ENCODE measurements at regions not wholly inside any gene's neighbourhood (a gene's known extent, or its start where the extent isn't known, plus 50 kb on each side); places are given as distances from the start of the nearest gene placed in this dataset.

GRCh38 chr12:86669010-86669409, 412.8 kb upstream of the MGAT4C start:
- Mint-ChIP-seq H3K9me3 (peaks cover 5% of the 10 kb centered on the region), H3K27me3 (no peaks in the 10 kb centered on the region), H3K4me3 (no peak overlapping the region), H3K36me3 (no peaks in the 10 kb centered on the region), H3K27ac (no peak overlapping the region), H3K4me1 (no peaks in the 10 kb centered on the region)

GRCh38 chr12:86666316-86666715, 410.1 kb upstream of the MGAT4C start:
- H3K27me3 Mint-ChIP-seq = no peaks in the 10 kb centered on the region
- H3K36me3 Mint-ChIP-seq = no peaks in the 10 kb centered on the region
- H3K4me1 Mint-ChIP-seq = no peaks in the 10 kb centered on the region
- H3K9me3 Mint-ChIP-seq = peaks cover 5% of the 10 kb centered on the region
- no peak overlapping the region for H3K4me3 Mint-ChIP-seq
- H3K27ac Mint-ChIP-seq = no peak overlapping the region

- Mint-ChIP-seq H3K4me1 (no peaks in the 10 kb centered on the region), H3K9me3 (no peaks in the 10 kb centered on the region), H3K4me3 (no peak overlapping the region), H3K27me3 (no peaks in the 10 kb centered on the region), H3K27ac (no peak overlapping the region), H3K36me3 (no peaks in the 10 kb centered on the region)
Measured at GRCh38 chr12:86663716-86664115, 407.5 kb upstream of the MGAT4C start.

GRCh38 chr12:86663173-86663572, 407.0 kb upstream of the MGAT4C start:
- H3K4me1 Mint-ChIP-seq = no peaks in the 10 kb centered on the region
- no peaks in the 10 kb centered on the region for H3K9me3 Mint-ChIP-seq
- no peaks in the 10 kb centered on the region for H3K27me3 Mint-ChIP-seq
- no peak overlapping the region for H3K4me3 Mint-ChIP-seq
- no peaks in the 10 kb centered on the region for H3K36me3 Mint-ChIP-seq
- H3K27ac Mint-ChIP-seq = no peak overlapping the region

GRCh38 chr12:86662464-86662863, 406.3 kb upstream of the MGAT4C start:
- Mint-ChIP-seq H3K9me3 (no peaks in the 10 kb centered on the region), H3K27me3 (no peaks in the 10 kb centered on the region), H3K4me3 (no peak overlapping the region), H3K36me3 (no peaks in the 10 kb centered on the region), H3K4me1 (no peaks in the 10 kb centered on the region), H3K27ac (no peak overlapping the region)

- Mint-ChIP-seq H3K27ac (no peak overlapping the region), H3K9me3 (no peaks in the 10 kb centered on the region), H3K36me3 (no peaks in the 10 kb centered on the region), H3K4me3 (no peak overlapping the region), H3K27me3 (no peaks in the 10 kb centered on the region), H3K4me1 (no peaks in the 10 kb centered on the region)
Measured at GRCh38 chr12:86660488-86661147, 404.4 kb upstream of the MGAT4C start.

- H3K9me3 Mint-ChIP-seq = no peaks in the 10 kb centered on the region
- no peak overlapping the region for H3K27ac Mint-ChIP-seq
- H3K4me3 Mint-ChIP-seq = no peak overlapping the region
- H3K36me3 Mint-ChIP-seq = no peaks in the 10 kb centered on the region
- H3K4me1 Mint-ChIP-seq = no peaks in the 10 kb centered on the region
- H3K27me3 Mint-ChIP-seq = no peaks in the 10 kb centered on the region
Measured at GRCh38 chr12:86659985-86660384, 403.8 kb upstream of the MGAT4C start.

GRCh38 chr12:86658303-86658702, 402.1 kb upstream of the MGAT4C start:
- no peaks in the 10 kb centered on the region for H3K27me3 Mint-ChIP-seq
- H3K4me3 Mint-ChIP-seq = no peak overlapping the region
- H3K27ac Mint-ChIP-seq = no peak overlapping the region
- H3K9me3 Mint-ChIP-seq = no peaks in the 10 kb centered on the region
- no peaks in the 10 kb centered on the region for H3K36me3 Mint-ChIP-seq
- no peaks in the 10 kb centered on the region for H3K4me1 Mint-ChIP-seq

- H3K27me3 Mint-ChIP-seq = no peaks in the 10 kb centered on the region
- no peaks in the 10 kb centered on the region for H3K36me3 Mint-ChIP-seq
- no peak overlapping the region for H3K4me3 Mint-ChIP-seq
Measured at GRCh38 chr12:86647800-86648199, 391.6 kb upstream of the MGAT4C start.

GRCh38 chr12:86634456-86635410, 378.5 kb upstream of the MGAT4C start:
- no peaks in the 10 kb centered on the region for H3K4me1 Mint-ChIP-seq
- no peaks in the 10 kb centered on the region for H3K36me3 Mint-ChIP-seq
- no peak overlapping the region for H3K4me3 Mint-ChIP-seq
- H3K9me3 Mint-ChIP-seq = no peaks in the 10 kb centered on the region
- H3K27me3 Mint-ChIP-seq = no peaks in the 10 kb centered on the region
- no peak overlapping the region for H3K27ac Mint-ChIP-seq

More at GRCh38 chr12:86647800-86648199, 391.6 kb upstream of the MGAT4C start:
- Mint-ChIP-seq H3K4me1 (no peaks in the 10 kb centered on the region), H3K27ac (no peak overlapping the region), H3K9me3 (no peaks in the 10 kb centered on the region)

- Mint-ChIP-seq H3K4me3 (no peak overlapping the region), H3K9me3 (peaks cover 22% of the 10 kb centered on the region), H3K4me1 (no peaks in the 10 kb centered on the region), H3K27ac (no peak overlapping the region), H3K36me3 (no peaks in the 10 kb centered on the region), H3K27me3 (no peaks in the 10 kb centered on the region)
Measured at GRCh38 chr12:86627001-86627400, 370.8 kb upstream of the MGAT4C start.

- Mint-ChIP-seq H3K27ac (no peak overlapping the region), H3K4me3 (no peak overlapping the region), H3K27me3 (no peaks in the 10 kb centered on the region), H3K36me3 (no peaks in the 10 kb centered on the region), H3K4me1 (no peaks in the 10 kb centered on the region), H3K9me3 (peaks cover 19% of the 10 kb centered on the region)
Measured at GRCh38 chr12:86623267-86623666, 367.1 kb upstream of the MGAT4C start.

- Mint-ChIP-seq H3K9me3 (peaks cover 16% of the 10 kb centered on the region), H3K4me3 (no peak overlapping the region), H3K27ac (no peak overlapping the region), H3K4me1 (no peaks in the 10 kb centered on the region), H3K36me3 (no peaks in the 10 kb centered on the region), H3K27me3 (no peaks in the 10 kb centered on the region)
Measured at GRCh38 chr12:86621957-86622356, 365.8 kb upstream of the MGAT4C start.

- no peaks in the 10 kb centered on the region for H3K9me3 Mint-ChIP-seq
- no peaks in the 10 kb centered on the region for H3K27me3 Mint-ChIP-seq
- no peak overlapping the region for H3K27ac Mint-ChIP-seq
- H3K36me3 Mint-ChIP-seq = no peaks in the 10 kb centered on the region
- no peaks in the 10 kb centered on the region for H3K4me1 Mint-ChIP-seq
- H3K4me3 Mint-ChIP-seq = no peak overlapping the region
Measured at GRCh38 chr12:86613311-86613710, 357.1 kb upstream of the MGAT4C start.

GRCh38 chr12:86608638-86609037, 352.4 kb upstream of the MGAT4C start:
- H3K27ac Mint-ChIP-seq = no peak overlapping the region
- no peak overlapping the region for H3K4me3 Mint-ChIP-seq
- no peaks in the 10 kb centered on the region for H3K9me3 Mint-ChIP-seq
- H3K36me3 Mint-ChIP-seq = no peaks in the 10 kb centered on the region
- H3K27me3 Mint-ChIP-seq = no peaks in the 10 kb centered on the region
- no peaks in the 10 kb centered on the region for H3K4me1 Mint-ChIP-seq

- Mint-ChIP-seq H3K36me3 (no peaks in the 10 kb centered on the region), H3K27me3 (no peaks in the 10 kb centered on the region), H3K4me1 (no peaks in the 10 kb centered on the region), H3K27ac (no peak overlapping the region), H3K9me3 (no peaks in the 10 kb centered on the region), H3K4me3 (no peak overlapping the region)
Measured at GRCh38 chr12:86601550-86602308, 345.5 kb upstream of the MGAT4C start.
